ENCODE measurements at regions not wholly inside any gene's neighbourhood (a gene's known extent, or its start where the extent isn't known, plus 50 kb on each side); places are given as distances from the start of the nearest gene placed in this dataset.

- no peak for DNase-seq
These were observed 937.9 kb downstream of the EFNB2 start for GRCh38 chr13:105597573-105597972.

DNA sequence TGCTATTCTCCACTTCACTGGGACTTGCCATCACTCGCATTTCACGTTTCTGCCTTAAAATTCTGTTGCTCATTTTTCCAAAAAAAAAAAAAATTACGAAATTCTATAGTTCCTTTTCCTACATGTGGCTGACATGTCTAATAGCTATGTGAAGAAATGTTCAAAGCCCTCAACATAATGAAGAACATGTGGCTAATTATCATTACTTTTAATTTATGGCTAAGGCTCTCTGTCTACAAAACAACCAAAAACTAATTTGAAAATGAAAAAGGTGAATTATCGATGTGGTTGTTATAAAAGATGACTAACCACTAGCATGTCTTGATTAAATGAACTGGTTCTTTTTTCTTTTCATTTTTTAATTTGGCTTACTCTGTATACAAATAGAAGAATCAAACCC is 940.0 kb downstream of the EFNB2 start:
- peak; percentile 80 for DNase-seq

GRCh38 chr13:105591277-105591676 is 944.2 kb downstream of the EFNB2 start:
- DNase-seq: no peak

DNA sequence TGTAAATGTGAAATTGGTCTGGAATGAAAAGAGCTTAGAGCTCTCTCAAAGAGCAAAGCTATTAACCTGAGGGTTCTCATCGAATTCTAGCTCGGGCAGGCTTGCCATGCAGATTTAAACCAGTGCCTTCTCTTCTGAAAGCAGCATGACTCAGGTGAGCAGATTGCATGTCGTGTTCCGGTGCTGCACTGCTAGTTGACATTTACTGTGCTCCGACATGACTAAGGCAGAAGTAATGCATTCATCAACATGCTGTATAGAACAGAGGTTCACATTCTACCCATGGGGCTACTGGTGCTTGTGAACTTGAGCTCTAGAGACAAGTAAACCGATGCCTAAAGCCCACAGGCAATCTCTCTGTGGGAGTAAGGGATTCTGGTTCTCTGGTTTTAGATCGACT is 947.7 kb downstream of the EFNB2 start:
- DNase-seq: peak; percentile 11

GRCh38 chr13:105579821-105580710 is 955.4 kb downstream of the EFNB2 start:
- no peak for DNase-seq

GRCh38 chr13:105573136-105573535 is 962.3 kb downstream of the EFNB2 start:
- peak; percentile 46 for DNase-seq

DNA sequence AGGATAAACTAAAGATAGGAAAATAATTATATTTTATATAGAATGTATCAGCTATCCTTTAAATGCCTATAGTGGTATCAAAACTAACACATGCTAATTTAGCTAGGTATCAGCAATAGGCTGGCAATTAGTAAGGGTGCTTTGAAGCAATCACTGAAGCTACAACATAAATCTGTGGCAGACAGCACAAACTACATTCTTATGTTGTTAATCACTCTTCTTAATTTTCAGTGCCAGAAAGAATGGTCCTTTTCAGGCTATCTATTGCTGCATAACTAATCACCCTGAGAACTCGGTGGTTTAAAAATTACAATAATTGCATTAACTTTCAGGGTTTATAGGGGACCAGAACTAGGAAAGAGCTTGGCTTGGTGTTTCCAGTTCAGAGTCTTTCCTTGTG is 963.1 kb downstream of the EFNB2 start:
- peak; percentile 31 for DNase-seq

DNA sequence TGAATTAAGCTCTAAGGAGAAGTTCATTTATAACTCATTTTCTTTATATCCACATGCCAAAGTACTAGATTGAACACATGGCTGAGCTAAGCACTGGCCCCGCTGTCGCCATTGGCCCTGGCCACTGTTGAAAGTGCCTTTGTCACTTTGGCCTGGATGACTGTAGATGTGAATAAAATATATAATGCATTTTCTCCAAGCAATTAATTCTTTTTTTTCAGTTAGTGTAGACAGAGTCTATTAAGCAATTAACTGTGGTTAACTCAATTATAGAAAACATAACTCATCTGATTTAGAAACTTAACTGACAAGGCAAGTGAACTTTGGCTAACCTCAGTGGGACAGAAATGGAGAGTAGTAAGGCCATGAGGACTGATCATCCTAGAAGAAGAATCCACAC is 965.6 kb downstream of the EFNB2 start:
- no peak for DNase-seq

- DNase-seq: no peak
These were observed 967.4 kb downstream of the EFNB2 start for GRCh38 chr13:105567951-105568525.

GRCh38 chr13:105565136-105565727 is 970.2 kb downstream of the EFNB2 start:
- peak; percentile 24 for DNase-seq

DNA sequence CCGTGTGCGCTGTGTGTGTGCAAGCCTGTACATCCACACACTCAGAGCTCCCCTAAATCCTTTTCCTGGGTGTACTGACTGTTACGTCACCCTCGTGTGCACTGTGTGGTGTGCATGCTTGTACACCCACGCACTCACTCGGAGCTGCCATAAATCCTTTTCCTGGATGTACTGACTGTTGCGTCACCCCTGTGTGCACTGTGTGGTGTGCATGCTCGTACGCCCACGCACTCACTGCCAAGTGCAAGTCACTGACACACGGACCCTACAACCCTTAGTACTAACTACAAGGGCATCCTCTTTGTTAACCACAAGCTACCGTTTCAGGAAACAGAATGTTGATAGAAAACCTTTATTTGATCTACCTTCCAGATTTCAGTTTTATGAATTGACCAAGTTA is 983.4 kb downstream of the EFNB2 start:
- peak; percentile 2 for DNase-seq

- DNase-seq: no peak
These were observed 987.6 kb downstream of the EFNB2 start for GRCh38 chr13:105547851-105548250.

GRCh38 chr13:105545811-105546210 is 989.7 kb downstream of the EFNB2 start:
- DNase-seq: no peak

DNA sequence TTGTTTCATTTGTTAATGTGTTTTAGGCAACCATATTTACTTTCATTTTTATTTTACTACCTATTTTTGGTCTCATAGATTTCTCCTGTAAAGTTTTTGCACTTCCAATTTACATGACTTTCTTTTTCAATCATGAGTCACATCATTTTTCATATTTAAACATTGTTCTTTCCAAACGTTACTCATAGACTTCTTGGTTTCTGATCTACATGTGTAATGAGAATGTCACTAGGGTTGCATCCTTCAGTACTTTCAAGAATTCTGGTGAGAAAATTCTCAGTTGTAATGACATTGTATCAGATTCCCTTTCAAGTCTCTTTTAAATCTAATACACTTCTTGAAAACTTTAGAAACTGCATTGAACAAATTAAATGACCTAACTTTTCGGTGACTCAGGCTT is 991.7 kb downstream of the EFNB2 start:
- no peak for DNase-seq

- DNase-seq: no peak
These were observed 993.9 kb downstream of the EFNB2 start for GRCh38 chr13:105541565-105541964.

DNA sequence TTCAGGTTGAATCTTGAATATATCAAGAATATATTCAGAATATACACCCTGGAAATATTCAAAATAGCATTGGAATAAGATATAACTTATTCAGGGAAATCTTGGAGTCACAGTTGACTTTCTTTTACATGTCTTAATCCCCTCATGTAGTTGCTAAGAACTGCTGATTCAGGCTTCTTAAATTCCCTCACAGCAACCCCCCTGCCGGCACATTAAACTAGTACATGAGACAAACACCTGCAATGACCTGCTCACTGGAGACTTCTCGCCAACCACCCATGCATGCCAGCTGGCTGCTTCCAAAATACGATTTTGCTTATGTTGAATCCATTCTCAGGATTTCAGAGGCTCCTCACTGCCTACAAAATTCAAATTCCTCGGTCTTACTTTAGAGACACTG is 997.1 kb downstream of the EFNB2 start:
- DNase-seq: no peak

DNA sequence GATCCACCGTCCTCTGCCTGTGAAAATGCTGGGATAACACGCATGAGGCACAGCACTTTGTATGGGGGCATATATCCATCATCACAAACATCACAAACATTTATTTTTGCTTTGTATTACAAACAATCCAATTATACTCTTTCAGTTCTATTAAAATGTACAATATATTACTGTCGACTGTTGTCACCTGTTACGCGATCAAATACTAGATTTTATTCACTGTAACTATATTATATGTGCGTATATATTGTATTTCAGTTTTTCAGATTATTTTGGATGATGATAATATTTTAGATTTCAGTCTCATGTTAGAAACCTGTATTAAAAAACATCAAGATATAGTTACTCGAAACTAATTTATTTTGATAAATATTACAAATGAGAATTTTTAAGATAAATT is 998.3 kb downstream of the EFNB2 start:
- DNase-seq: no peak

DNA sequence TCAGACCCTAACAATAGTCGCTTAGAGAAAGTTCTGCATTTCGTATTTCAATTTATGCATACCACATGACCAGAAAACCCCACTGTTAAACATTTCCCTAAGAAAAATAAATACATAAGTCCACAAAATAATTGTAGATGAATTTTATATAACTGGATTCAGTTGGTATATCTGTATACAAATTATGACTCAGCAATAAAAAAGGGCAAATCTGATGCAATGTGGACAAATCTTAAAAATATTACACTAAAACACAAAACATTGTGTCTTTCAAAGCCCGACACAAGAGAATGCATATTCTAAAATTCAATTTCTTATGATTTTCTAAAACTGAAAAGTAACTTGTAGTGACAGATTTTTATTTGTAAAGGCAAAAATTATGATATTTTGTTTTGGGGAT is 1005.0 kb downstream of the EFNB2 start:
- no peak for DNase-seq

- no peak for DNase-seq
These were observed 1008.3 kb downstream of the EFNB2 start for GRCh38 chr13:105527127-105527526.

- no peak for DNase-seq
These were observed 1015.7 kb downstream of the EFNB2 start for GRCh38 chr13:105519771-105520170.

GRCh38 chr13:105518086-105518485 is 1017.4 kb downstream of the EFNB2 start:
- peak; percentile 28 for DNase-seq

DNA sequence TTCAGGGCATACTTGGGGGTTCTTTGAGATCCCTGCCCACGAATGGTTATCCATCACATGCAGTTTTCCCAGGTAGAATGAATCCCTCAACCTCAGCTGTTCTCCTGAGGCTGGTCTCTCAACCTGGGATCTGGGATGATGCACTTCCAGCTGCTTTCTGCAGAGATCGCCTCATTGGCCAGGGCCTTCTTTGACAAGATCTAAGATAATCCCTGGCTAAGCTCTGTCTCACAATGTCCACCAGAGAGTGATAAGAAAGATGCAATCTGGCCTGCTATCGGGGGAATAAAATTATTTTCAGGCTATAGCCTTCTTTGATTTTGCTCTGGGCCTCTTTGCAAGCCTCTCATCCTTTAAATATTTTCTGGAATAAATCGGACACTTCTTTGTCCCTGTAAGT is 1021.1 kb downstream of the EFNB2 start:
- DNase-seq: no peak

DNA sequence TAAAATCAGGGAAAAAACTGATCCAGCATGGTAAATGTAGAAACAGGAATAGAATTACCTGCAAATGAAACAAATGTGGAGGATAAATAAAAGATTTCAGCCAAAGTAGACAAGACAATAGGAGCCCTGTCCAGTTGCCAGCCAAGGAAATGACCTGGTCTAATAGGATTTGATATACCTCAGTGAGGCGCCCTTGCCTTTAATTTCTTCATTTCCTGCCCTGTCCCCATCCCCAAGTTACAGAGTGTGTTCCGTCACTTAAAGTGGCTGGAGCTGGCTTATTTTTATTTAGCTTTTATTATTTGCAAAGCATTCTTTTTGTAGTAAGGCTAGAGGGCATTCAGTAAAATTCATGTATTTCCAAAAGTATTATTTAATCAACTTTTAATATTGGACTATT is 1022.0 kb downstream of the EFNB2 start:
- DNase-seq: no peak

Data from fibroblast of skin of abdomen (primary cell).